ENCODE measurements at regions not wholly inside any gene's neighbourhood (a gene's known extent, or its start where the extent isn't known, plus 50 kb on each side); places are given as distances from the start of the nearest gene placed in this dataset.
A peak's percentile ranks its signal among the peaks of the same experiment; 100 is the strongest.

DNA sequence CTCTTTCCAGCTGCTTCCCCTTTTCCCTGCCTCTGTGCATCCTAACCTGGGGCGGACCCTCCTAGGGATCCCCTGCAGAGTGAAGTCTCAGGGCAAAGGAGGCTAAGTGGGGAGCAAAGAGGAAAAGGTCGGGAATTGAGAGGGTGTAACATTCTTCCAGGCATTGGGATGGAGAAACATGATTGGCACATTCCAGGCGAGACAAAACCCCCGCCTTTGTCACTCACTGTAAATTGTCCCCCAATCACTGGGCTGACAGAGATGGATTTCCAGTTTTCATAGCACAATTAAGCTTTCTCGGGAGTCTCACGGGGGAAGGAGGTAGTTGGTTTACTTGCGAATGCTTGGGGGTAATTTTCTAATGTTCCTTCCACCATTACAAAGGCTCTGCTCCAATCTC lies 74.9 kb downstream of the MIAT start:
- DNase-seq = no peak
- in situ Hi-C loops (cut with MboI; ENCODE audit: low pct_unique_long_range_greater_than_20kb, low sequenced_read_pairs) = no loop called here

DNA sequence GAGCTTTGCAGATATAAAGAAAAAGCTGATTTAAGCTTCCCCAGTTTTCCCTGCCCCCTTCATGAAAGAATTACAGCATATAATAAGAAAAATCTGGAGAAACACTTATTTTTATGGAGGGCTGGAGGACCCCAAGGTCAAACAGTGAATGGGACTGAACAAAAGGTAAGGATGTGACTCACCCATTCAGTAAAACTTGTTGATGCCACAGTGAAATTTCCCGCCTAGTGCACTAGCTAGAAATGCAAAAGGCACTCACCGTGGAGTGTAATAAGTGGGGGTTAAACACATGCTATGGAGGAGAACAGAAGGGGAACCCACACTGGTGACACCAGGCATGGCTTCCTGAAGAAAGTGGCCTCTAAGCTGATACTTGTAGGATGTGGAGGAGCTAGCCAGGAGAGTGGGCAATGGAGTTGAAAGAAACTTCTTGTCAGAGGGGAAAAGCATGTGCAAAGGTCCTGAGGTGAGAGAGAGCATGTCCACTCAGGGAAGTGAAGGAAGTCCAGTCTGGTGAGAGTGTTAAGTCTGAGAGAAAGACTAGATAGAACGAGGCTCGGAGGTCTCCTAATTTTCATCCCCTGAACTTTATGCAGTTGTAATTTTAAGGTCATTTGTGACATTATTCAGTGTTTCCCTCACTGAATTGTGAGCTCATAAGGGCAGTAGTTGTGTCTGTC lies 77.1 kb downstream of the MIAT start:
- DNase-seq = no peak
- in situ Hi-C loops (cut with MboI; ENCODE audit: low pct_unique_long_range_greater_than_20kb, low sequenced_read_pairs) = no loop called here

DNA sequence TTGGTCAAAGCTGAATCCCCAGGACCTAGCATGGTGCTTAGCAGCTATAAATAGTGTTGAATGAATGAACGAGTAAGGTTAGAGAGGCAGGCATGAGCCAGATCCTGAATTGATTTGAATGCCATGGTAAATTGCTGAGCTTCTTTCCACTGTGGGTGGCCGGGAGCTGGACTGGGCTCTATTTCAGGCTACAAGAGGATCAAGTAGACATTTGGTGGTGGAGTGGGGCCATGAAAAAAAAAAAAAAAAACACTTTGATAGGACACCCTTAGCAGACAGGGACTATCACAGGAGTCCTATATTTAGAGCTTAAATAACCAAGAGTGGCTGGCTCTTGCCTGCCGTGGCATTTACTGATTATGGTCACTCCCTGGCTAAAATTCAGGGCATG lies 77.6 kb downstream of the MIAT start:
- no peak for DNase-seq
- in situ Hi-C loops (cut with MboI; ENCODE audit: low pct_unique_long_range_greater_than_20kb, low sequenced_read_pairs) = no loop called here

DNA sequence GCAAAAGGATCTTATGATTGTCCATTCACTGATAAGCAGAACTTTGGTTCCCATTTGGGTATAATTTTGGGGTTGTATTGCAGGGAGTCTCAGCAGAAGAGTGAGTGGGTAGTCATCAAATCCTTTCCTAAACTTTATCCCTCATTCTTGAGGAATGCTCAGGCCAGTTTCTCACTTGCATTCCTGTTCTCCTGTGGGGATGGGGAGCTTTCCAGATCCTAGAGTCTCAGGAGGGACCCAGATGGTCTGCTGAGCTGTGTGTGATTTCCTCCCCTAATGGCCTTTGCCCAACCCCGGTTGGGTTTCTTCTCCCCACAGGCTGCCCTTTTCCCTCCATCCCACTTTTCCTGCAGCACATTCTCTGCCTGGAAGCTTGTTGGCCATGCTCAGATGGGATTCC lies 79.9 kb downstream of the MIAT start:
- no peak for DNase-seq
- in situ Hi-C loops (cut with MboI; ENCODE audit: low pct_unique_long_range_greater_than_20kb, low sequenced_read_pairs) = no loop called here

DNA sequence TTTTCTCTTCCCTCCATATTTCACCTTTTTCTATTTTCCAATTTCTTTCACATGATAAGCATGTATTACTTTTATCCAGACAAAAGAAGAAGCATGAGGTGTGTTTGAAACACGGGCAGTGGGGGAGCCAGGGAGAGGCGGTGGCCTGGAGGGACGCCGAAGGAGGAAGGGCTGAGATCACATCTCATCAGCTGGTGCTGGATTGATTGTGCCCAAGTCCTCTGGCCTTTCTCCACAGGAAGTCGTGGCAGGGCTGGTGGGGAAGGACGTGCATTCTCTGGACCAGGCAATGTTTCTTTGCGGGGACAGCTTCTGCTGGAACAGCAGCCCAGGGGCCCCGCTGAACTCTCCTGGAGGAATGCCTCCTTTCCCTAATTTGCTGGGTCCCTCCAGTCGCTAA lies 82.9 kb downstream of the MIAT start:
- in situ Hi-C loops (cut with MboI; ENCODE audit: low pct_unique_long_range_greater_than_20kb, low sequenced_read_pairs) = no loop called here
- DNase-seq = peak; percentile 9

DNA sequence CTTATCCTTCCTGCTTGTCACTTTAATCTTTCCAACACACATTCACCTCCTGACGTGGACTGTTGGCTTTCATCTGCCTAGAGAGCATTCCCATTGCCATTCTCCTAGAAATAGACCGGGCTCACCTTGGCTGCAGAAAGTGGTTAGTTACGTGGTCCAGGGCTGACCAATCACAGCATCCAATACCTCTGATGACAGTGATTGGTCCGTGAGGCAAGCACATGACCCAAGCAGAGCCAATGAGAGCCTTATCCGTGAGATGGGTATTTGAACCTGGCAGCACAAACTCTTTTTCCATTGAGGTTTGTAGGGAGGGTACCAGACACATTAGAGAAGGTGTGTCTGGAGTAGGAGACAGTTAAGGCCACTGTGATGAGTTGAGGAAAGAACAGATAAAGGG lies 85.8 kb downstream of the MIAT start:
- in situ Hi-C loops (cut with MboI; ENCODE audit: low pct_unique_long_range_greater_than_20kb, low sequenced_read_pairs) = no loop called here
- DNase-seq = no peak

DNA sequence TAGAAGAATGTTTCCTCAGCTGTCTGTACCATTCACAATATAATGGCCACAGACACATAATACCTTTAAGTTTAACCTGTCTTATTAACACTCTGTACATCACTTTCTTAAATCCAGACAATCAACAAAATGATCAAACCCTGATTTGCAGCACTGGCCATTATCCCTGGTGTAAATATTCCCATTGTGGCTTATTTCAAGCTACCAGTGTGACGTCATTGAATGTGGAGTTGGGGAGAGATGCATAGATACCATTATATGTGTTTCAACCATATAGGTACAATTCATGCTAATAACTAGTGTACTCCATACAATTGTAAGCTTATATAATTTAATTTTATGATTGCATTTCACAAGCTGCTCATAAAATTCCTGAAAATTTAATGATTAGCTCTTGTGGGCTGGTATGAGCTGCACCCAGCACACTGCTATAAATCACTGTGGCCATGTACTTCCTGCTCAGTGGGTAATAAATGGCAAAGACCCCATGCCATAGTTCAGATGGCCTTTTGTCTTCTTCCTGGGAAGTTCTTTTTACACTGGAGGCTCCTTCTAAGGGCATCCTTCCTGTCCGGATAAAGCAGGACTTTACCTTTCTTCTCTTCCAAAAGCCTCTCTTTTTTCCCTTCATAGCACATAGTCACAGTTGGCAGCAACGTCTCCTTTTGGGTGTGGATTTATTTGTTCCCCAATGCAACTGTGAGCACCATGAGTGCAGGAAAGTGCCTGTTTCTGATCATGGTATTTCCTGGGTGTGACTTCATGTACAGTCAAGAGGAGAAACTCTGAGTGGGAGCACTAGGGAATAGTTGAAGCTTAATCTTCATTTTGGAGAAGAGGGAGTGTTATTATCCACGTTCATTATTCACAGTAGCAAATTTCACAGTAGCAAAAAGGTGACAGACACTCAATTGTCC lies 87.8 kb downstream of the MIAT start:
- in situ Hi-C loops (cut with MboI; ENCODE audit: low pct_unique_long_range_greater_than_20kb, low sequenced_read_pairs) = no loop called here
- no peak for DNase-seq

DNA sequence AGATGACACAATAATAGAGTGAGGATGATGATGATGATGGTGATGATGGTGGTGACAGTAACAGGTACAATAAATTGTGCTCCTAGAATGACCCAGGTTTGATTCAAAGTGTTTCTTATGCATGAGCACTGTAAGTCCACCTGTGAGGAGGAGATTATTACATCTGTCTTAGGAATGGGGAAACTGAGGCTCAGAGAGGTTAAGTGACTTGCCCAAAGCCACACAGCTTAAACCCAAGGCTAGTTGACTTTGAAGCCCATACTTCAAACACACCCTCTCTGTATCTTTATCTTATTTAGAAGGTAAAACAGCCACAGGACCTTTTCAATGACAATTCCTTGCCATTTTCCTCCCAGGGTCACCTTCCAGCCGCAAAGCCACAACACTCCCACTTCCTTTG lies 88.9 kb downstream of the MIAT start:
- in situ Hi-C loops (cut with MboI; ENCODE audit: low pct_unique_long_range_greater_than_20kb, low sequenced_read_pairs) = no loop called here
- no peak for DNase-seq

DNA sequence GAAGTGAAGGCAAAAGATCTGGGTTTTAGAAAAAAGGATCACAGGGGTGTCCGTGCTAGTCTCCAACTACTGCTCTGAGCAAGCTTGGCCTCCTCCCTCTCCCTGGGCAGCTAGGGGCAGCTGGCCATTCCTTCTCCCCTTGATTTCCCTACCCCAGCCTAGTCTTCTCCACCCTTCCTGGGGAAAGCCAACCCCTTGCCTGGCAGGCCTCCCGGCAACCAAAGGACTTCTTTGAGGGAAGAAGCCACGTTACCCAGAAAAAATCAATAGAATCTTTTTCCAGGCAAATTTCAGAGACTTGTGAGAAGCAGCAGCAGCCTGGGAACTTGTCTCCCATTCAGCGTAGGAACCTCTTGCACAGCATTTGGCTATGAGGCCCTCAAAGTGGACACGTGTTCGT lies 91.5 kb downstream of the MIAT start:
- in situ Hi-C loops (cut with MboI; ENCODE audit: low pct_unique_long_range_greater_than_20kb, low sequenced_read_pairs) = no loop called here
- DNase-seq = no peak

DNA sequence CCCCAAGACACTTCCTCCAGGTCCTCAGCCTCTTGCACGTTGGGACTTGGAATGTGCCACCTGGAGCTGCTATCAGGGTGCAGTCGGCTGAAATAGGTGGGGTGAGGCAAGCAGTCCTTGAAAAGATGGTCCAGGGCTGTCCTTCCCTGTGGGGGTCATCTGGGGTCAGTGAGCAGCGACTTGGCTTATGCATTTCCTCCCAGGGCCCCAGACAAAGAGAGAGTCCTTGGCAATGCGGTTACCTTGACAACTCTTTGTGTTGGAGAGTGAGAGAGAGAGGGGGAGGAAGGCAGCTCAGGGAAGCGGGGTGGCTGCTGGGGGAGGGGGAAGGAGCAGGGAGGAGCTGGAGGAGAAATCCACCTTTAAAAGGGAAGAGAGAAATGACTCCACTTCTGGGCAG lies 93.8 kb downstream of the MIAT start:
- in situ Hi-C loops (cut with MboI; ENCODE audit: low pct_unique_long_range_greater_than_20kb, low sequenced_read_pairs) = no loop called here
- peak; percentile 53 for DNase-seq

DNA sequence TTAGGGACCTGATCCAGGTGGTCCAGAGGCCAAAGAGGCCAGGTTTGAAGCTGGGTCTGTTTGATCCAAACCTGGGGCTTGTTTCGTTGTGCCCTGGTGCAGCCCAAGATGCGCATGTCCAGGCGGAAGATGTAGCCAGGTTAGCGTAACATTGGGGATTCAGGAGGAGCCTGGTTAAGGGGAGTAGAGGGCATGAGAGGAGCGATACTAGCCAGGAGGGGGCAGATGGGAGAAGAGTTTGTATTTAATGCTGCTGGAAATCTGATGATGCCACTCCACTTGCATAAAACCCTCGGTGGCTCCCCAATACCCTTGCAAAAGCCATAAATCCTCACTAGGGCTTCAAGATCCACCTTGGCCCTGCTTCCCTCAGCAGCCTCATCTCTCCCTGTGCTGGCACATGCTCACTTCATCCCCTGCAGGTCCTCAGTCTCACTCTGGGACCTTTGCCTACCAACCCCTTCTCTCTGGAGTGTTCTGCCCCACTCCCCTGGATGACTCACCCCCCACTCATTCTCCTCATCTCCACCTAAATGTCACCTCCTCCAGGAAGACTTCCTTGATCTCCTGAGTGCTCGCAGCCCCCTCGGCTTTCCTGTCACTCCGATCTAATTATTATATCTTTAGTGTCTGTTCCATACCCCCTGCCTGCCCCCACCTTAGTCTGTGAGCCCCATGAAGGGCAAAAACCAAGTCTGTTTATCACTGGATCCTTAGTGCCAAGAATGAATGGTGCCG lies 95.9 kb downstream of the MIAT start:
- DNase-seq = no peak
- in situ Hi-C loops (cut with MboI; ENCODE audit: low pct_unique_long_range_greater_than_20kb, low sequenced_read_pairs) = no loop called here

DNA sequence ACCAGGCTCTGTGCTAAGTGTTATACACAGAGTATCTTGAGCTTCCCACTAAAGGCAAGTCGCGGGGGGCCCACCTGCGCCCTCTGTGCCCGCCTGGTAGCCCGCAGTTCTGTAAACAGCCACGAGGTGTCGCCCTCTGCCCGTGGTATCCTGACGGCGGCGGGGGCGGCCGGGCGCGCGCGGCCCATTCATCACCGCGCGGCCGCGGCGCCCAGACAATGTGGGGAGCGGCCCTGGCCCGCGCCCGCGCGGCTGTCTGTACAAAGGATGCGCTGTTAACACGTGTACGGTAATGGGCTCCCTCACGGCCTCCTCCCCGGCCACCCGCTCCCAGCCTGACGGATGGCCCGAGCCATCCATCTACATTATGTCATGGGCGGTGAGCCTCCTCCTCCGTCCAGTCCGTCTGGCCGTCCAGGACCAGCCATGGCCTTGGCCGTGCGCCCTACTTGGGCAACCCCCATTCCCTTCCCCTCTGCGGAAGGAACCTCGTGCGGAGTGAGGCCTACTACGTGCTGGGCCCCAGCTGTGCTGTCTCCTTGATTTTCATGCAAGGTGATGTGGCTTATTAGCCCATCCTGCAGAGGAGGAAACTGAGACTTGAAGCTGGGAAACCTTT lies 99.4 kb downstream of the MIAT start:
- in situ Hi-C loops (cut with MboI; ENCODE audit: low pct_unique_long_range_greater_than_20kb, low sequenced_read_pairs) = no loop called here

DNA sequence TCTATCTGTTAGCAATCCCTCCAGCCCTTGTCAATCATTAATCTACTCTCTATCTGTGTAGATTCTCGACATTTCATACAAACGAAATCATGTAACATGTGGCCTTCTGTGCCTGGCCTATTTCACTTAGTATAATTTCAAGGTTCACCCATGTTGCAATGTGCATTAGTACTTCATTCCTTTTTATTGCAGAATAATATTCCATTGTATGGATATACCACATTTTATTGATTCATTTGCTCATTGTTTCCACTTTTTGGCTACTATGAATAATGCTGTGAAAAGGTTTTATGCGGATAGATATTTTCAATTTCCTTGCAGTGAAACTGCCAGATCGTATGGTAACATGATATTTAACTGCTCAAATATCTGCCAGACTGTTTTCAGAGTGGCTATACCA lies 100.1 kb downstream of the MIAT start:
- no peak for DNase-seq
- in situ Hi-C loops (cut with MboI; ENCODE audit: low pct_unique_long_range_greater_than_20kb, low sequenced_read_pairs) = no loop called here

More for the DNA sequence above, 99.4 kb downstream of the MIAT start:
- peak; percentile 61 for DNase-seq

DNA sequence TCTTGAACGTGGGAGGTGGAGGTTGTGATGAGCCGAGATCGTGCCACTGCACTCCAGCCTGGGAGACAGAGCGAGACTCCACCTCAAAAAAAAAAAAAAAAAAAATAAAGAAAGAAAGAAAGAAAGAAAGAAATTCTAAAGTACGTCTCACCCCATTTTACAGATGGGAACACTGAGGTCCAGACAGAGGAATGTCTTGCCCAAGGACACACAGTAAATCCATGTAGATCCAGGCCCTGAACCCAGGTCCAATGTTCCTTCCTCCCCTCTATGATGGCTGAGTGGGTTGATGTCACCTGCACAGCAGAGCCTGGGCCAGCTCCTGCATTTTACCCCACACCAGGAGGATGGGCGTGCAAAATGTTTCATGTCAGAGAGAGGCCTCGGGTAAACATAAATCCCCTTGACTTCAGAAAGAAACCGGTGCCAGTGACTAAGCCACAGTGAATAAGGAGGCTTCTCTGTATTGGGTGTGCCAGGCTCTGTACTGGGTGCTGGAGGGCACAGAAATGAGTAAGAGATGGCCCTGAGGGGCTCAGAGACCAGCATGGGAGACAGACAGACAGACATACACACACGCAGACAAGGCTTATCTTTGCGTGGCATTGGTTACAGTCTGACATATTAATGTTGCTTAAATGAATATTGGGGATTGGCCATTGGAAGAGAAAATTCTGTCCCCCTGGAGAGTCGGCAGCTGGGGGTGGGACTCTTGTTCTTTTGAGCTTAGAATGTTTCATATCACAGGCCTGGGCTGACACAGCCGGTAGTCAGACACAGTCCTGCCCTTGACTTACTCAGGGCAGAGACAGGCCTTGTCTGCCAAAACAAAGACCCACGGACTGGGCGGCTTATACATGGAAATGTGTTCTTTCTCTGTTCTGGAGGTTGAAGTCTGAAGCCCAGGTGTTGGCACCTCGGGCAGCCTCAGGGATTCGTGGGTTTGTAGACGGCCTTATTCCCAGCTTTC lies 105.4 kb downstream of the MIAT start:
- in situ Hi-C loops (cut with MboI; ENCODE audit: low pct_unique_long_range_greater_than_20kb, low sequenced_read_pairs) = no loop called here
- DNase-seq = no peak

DNA sequence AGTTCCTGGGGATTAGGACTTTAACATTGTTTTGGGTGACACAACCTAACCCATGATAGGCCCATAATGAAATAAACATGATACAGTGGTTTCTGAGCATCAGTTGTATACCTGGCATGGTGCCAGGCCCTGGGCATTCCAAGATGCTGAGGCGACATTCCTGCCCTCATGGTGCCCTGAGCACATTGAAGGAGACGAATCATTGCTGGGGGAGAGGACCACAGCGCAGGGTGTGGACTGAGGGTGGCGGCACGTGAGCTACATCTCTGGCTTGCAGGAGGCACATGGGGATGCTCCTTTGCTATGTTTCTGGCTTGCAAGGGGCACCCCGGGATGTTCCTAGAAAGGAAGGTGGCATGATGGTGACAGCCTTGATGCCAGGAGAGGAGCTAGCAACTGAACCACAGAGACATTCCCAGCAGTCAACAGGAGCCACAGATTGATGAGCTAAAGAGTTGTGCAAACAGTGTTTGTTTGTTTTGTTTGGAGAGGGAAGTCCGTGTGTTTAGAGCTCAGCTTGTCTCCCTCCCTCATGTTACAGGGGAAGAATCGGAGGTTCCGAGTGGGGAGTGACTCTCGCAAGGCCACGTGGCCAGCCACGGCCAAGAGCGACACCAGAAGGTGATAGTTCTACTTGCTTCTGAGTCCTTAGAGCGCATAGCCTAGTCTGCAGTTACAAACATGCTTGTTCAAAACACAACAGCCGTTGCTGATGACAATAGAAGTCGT lies 106.4 kb downstream of the MIAT start:
- no peak for DNase-seq
- in situ Hi-C loops (cut with MboI; ENCODE audit: low pct_unique_long_range_greater_than_20kb, low sequenced_read_pairs) = no loop called here

DNA sequence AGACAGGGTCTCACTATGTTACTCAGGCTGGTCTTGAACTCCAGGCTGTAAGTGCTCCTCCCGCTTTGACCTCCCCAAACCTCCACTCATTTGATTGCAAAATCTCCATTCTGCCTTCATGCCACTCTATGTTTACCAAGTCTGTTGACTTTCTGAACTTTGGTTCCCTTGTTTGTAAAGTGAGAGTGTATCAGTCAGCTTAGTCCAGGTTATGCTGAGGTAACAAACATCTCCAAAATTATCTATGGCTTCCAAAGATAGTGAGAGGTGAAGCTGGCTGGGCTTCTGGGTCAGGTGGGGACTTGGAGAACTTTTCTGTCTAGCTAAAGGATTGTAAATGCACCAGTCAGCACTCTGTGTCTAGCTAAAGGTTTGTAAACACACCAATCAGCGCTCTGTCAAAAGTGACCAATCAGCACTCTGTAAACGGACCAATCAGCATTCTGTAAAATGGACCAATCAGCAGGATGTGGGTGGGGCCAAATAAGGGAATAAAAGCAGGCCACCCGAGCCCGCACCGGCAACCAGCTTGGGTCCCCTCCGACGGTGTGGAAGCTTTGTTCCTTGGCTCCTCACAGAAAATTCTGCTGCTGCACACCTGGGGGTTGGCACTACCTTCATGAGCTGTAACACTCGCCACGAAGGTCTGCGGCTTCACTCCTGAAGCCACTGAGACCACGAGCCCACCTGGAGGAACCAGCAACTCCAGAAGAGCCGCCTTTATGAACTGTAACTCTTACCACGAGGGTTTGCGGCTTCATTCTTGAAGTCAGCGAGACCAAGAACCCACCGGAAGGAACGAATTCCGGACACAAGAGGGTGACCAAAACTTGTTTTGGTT lies 109.3 kb downstream of the MIAT start:
- DNase-seq = no peak
- in situ Hi-C loops (cut with MboI; ENCODE audit: low pct_unique_long_range_greater_than_20kb, low sequenced_read_pairs) = no loop called here
